Heart left ventricle (tissue), 16 donors: ENCODE measurements at regions not wholly inside any gene's neighbourhood (a gene's known extent, or its start where the extent isn't known, plus 50 kb on each side); places are given as distances from the start of the nearest gene placed in this dataset.

Source experiments
- ATAC-seq, 4 donors: fragments of 200-7000 bp; cut with Tn5 transposase; one replicate each; pipeline ENCODE4 v1.9.1; 2020 to 2022; ENCODE audit warnings: moderate library complexity in 4 of 4, mild to moderate bottlenecking in 3 of 4, moderate number of reproducible peaks in 1 of 4
- DNase-seq, 5 donors: peaks; one replicate each; pipeline ENCODE4 v3.0.0-alpha.2; 2020
- H3K27ac ChIP-seq, 12 donors: fragments of 200-600 bp; sonication (generic) in 4 of 12; one replicate each; pipeline versions ENCODE4 v1.5.0 to v1.8.0; 2016 to 2022; ENCODE audit warnings: mild to moderate bottlenecking in 2 of 12
- H3K27me3 ChIP-seq, 9 donors: fragments of 200-600 bp; sonication (generic) in 2 of 9; one replicate each; pipeline versions ENCODE4 v1.5.1 to v1.8.0; 2016 to 2022; ENCODE audit warnings: mild to moderate bottlenecking in 3 of 9
- H3K36me3 ChIP-seq, 9 donors: fragments of 200-600 bp; sonication (generic) in 2 of 9; one replicate each; pipeline versions ENCODE4 v1.5.0 to v1.8.0; 2018 to 2022; ENCODE audit warnings: mild to moderate bottlenecking in 2 of 9
- H3K4me1 ChIP-seq, 12 donors: fragments of 200-600 bp; sonication (generic) in 4 of 12; one replicate each; pipeline versions ENCODE4 v1.5.0 to v1.8.0; 2016 to 2022; ENCODE audit warnings: mild to moderate bottlenecking in 3 of 12
- H3K4me3 ChIP-seq, 12 donors: fragments of 200-600 bp; sonication (generic) in 4 of 12; one replicate each; pipeline versions ENCODE4 v1.5.0 to v1.8.0; 2017 to 2022; ENCODE audit warnings: mild to moderate bottlenecking in 9 of 12, moderate library complexity in 4 of 12
- H3K9me3 ChIP-seq, 12 donors: fragments of 200-600 bp; sonication (generic) in 4 of 12; one replicate each; pipeline versions ENCODE4 v1.5.0 to v1.8.0; 2016 to 2022; ENCODE audit warnings: mild to moderate bottlenecking in 1 of 12
- CTCF ChIP-seq, 12 donors: fragments of 200-600 bp; sonication (generic) in 4 of 12; IDR thresholded peaks; one replicate each; pipeline versions ENCODE4 v1.5.0 to v1.8.0; 2018 to 2022; ENCODE audit warnings: antibody characterized with exemption in 12 of 12, mild to moderate bottlenecking in 5 of 12
- POLR2A ChIP-seq, 2 donors: fragments of 450-650 bp; IDR thresholded peaks; one replicate each; pipeline ENCODE4 v1.6.1; 2017; ENCODE audit warnings: antibody characterized with exemption in 2 of 2, mild to moderate bottlenecking in 2 of 2, moderate library complexity in 2 of 2
- WGBS, 4 donors: extraction: QIAGEN DNeasy Blood & Tissue Kit in 2 of 4; methylation state at CpG; one replicate each; pipeline versions ENCODE4 v1.1.5 to v1.1.7; 2013 to 2018; 5-methylcytosine and 5-hydroxymethylcytosine counted together
- intact Hi-C, 10 donors: fragments of 100-400 bp; cut with DNase I; formaldehyde crosslinking; loops; one replicate each; pipeline versions ENCODE4 v1.11.1 to v1.14.2; 2022
- donor health status: ischemic (EF 13 %, LVEDD 7.1; RV severe dilation, severe dysfunction).
- donor health status: healthy with polysubstance abuse.
- donor health status: DM: no; HTN: yes; CAD: no.
- donor health status: DM: no; HTN: no; CAD: no.
- donor health status: ischemic (EF 25% LVEDD 6.9; RV normal size, moderate dysfunction).
- donor health status: ischemic (EF 25% LVEDD 5.7; RV mildly dilated, moderate dysfunction).
- donor health status: healthy.
- donor health status: DM: yes; HTN: yes; CAD: no.
- donor health status: ischemic (EF 35%, LVEDD 5.7; RV mildly dilated, moderate dysfunction).
- donor health status: nonischemic (EF 11% LVEDD 7.7; RV severe dilation, severe dysfunction).
- donor health status: DM: yes; HTN: yes; CAD: no.
- donor health status: PGD.
- donor health status: ischemic (EF 29% LVEDD 5.4; RV normal size, mild dysfunction).
- donor health status: nonischemic (EF 23%, LVEDD 6.1; RV moderate dilation, normal function).

GRCh38 chr21:28543975-28544374 lies 448.7 kb downstream of the LTN1 start:
- Histone ChIP-seq H3K27ac (no peak overlapping the region), H3K4me3 (no peak overlapping the region), H3K27me3 (no peaks in the 10 kb centered on the region), H3K36me3 (no peaks in the 10 kb centered on the region), H3K4me1 (no peaks in the 10 kb centered on the region), H3K9me3 (no peaks in the 10 kb centered on the region)
- WGBS, 4 donors, result 35 to 63% (median 50%) methylated on average over 1 of the region's 1 CpG
- TF ChIP-seq POLR2A (IDR thresholded peaks at IDR 0.05) (no peak), CTCF (IDR thresholded peaks at IDR 0.05) (no peak)
- ATAC-seq, result no peak
- no peak for DNase-seq
- intact Hi-C loops, result no loop called here

GRCh38 chr21:28541371-28542112 lies 451.1 kb downstream of the LTN1 start:
- intact Hi-C loops, result no loop called here
- WGBS, 4 donors, result 90 to 96% (median 93%) methylated on average over 9 of the region's 9 CpGs
- no peak for DNase-seq

GRCh38 chr21:28540514-28540913 lies 452.2 kb downstream of the LTN1 start:
- no peaks in the 10 kb centered on the region for H3K36me3 ChIP-seq
- DNase-seq (no peak), ATAC-seq (no peak)
- H3K4me3 ChIP-seq, result no peak overlapping the region
- no peak overlapping the region for H3K27ac ChIP-seq
- H3K4me1 ChIP-seq, result no peaks in the 10 kb centered on the region
- H3K27me3 ChIP-seq, result no peaks in the 10 kb centered on the region
- TF ChIP-seq CTCF (IDR thresholded peaks at IDR 0.05) (no peak), POLR2A (IDR thresholded peaks at IDR 0.05) (no peak)
- intact Hi-C loops, result no loop called here
- H3K9me3 ChIP-seq, result no peaks in the 10 kb centered on the region
- WGBS, 4 donors, result 69 to 88% (median 78%) methylated on average over 1 of the region's 1 CpG

More at GRCh38 chr21:28541371-28542112, 451.1 kb downstream of the LTN1 start:
- TF ChIP-seq CTCF (IDR thresholded peaks at IDR 0.05) (no peak), POLR2A (IDR thresholded peaks at IDR 0.05) (no peak)
- Histone ChIP-seq H3K27ac (no peak overlapping the region), H3K36me3 (no peaks in the 10 kb centered on the region), H3K27me3 (no peaks in the 10 kb centered on the region), H3K4me1 (no peaks in the 10 kb centered on the region), H3K4me3 (no peak overlapping the region), H3K9me3 (no peaks in the 10 kb centered on the region)
- no peak for ATAC-seq

GRCh38 chr21:28539623-28539988 lies 453.1 kb downstream of the LTN1 start:
- Histone ChIP-seq H3K4me1 (no peaks in the 10 kb centered on the region), H3K9me3 (no peaks in the 10 kb centered on the region), H3K27me3 (no peaks in the 10 kb centered on the region), H3K36me3 (no peaks in the 10 kb centered on the region), H3K4me3 (no peak overlapping the region), H3K27ac (no peak overlapping the region)
- DNase-seq (no peak), ATAC-seq (no peak)
- intact Hi-C loops, result no loop called here
- TF ChIP-seq CTCF (IDR thresholded peaks at IDR 0.05), result no peak
- no peak for TF ChIP-seq POLR2A (IDR thresholded peaks at IDR 0.05)
